ENCODE measurements at regions not wholly inside any gene's neighbourhood (a gene's known extent, or its start where the extent isn't known, plus 50 kb on each side); places are given as distances from the start of the nearest gene placed in this dataset.

GRCh38 chr2:147525819-147526489 lies 318.9 kb upstream of the ACVR2A start:
- no peak for TF ChIP-seq CTCF (IDR thresholded peaks at IDR 0.05)
- DNase-seq (ENCODE audit: low spot score), result no peak
- ATAC-seq (ENCODE audit: low FRiP score), result no peak

GRCh38 chr2:147524912-147525311 lies 319.9 kb upstream of the ACVR2A start:
- no peak for TF ChIP-seq CTCF (IDR thresholded peaks at IDR 0.05)
- DNase-seq (ENCODE audit: low spot score), result no peak
- no peak for ATAC-seq (ENCODE audit: low FRiP score)

- no peak for ATAC-seq (ENCODE audit: low FRiP score)
- no peak for DNase-seq (ENCODE audit: low spot score)
- no peak for TF ChIP-seq CTCF (IDR thresholded peaks at IDR 0.05)
These were observed 321.4 kb upstream of the ACVR2A start for GRCh38 chr2:147523415-147523814.

GRCh38 chr2:147521936-147522335 lies 322.9 kb upstream of the ACVR2A start:
- no peak for TF ChIP-seq CTCF (IDR thresholded peaks at IDR 0.05)
- ATAC-seq (ENCODE audit: low FRiP score) (no peak), DNase-seq (ENCODE audit: low spot score) (no peak)

GRCh38 chr2:147520817-147521216 lies 324.0 kb upstream of the ACVR2A start:
- no peak for TF ChIP-seq CTCF (IDR thresholded peaks at IDR 0.05)
- ATAC-seq (ENCODE audit: low FRiP score) (no peak), DNase-seq (ENCODE audit: low spot score) (no peak)

- ATAC-seq (ENCODE audit: low FRiP score) (no peak), DNase-seq (ENCODE audit: low spot score) (no peak)
- no peak for TF ChIP-seq CTCF (IDR thresholded peaks at IDR 0.05)
These were observed 325.7 kb upstream of the ACVR2A start for GRCh38 chr2:147519178-147519577.

GRCh38 chr2:147515213-147515612 lies 329.6 kb upstream of the ACVR2A start:
- no peak for TF ChIP-seq CTCF (IDR thresholded peaks at IDR 0.05)
- no peak for DNase-seq (ENCODE audit: low spot score)
- no peak for ATAC-seq (ENCODE audit: low FRiP score)

Data from omental fat pad (tissue), 3 donors.